Endothelial cell of umbilical vein (primary cell): ENCODE measurements at regions not wholly inside any gene's neighbourhood (a gene's known extent, or its start where the extent isn't known, plus 50 kb on each side); places are given as distances from the start of the nearest gene placed in this dataset.

Source experiments
- CTCF ChIP-seq, 2 donors: IDR thresholded peaks; 1 replicate in 1 of 2; 2 replicates in 1 of 2; pipeline ENCODE4 v1.5.1; 2011; ENCODE audit warnings: low read length in 2 of 2, mild to moderate bottlenecking in 2 of 2, moderate library complexity in 2 of 2, control low read depth in 1 of 2, inconsistent platforms in 1 of 2, low read depth in 1 of 2; ENCODE audit not compliant: insufficient read depth in 1 of 2; ENCODE audit errors: extremely low read depth in 1 of 2
- EZH2 ChIP-seq: IDR thresholded peaks from 2 replicates; pipeline ENCODE4 v1.6.1; 2012; ENCODE audit warnings: borderline replicate concordance, low read depth, mild to moderate bottlenecking, moderate library complexity, low read length, inconsistent platforms; ENCODE audit not compliant: severe bottlenecking
- FOS ChIP-seq: IDR thresholded peaks from 2 replicates; pipeline ENCODE4 v1.6.1; 2011; ENCODE audit warnings: mild to moderate bottlenecking, low read length, moderate library complexity, borderline replicate concordance; ENCODE audit not compliant: insufficient read depth
- GATA2 ChIP-seq: IDR thresholded peaks from 2 replicates; pipeline ENCODE4 v1.7.0; 2011; ENCODE audit warnings: low read depth, mild to moderate bottlenecking, moderate library complexity, mixed read lengths, low read length; ENCODE audit not compliant: insufficient read length, insufficient read depth
- JUN ChIP-seq: IDR thresholded peaks from 2 replicates; pipeline ENCODE4 v1.6.1; 2011; ENCODE audit warnings: borderline replicate concordance, low read depth; ENCODE audit not compliant: insufficient read length, insufficient read depth
- MAX ChIP-seq: IDR thresholded peaks from 2 replicates; pipeline ENCODE4 v1.6.1; 2011; ENCODE audit not compliant: insufficient read depth, insufficient read length
- POLR2A ChIP-seq: IDR thresholded peaks from 2 replicates; pipeline ENCODE4 v1.6.1; 2012; ENCODE audit warnings: low read depth, mild to moderate bottlenecking, control low read depth, low read length
- POLR2AphosphoS5 ChIP-seq: IDR thresholded peaks from 2 replicates; pipeline ENCODE4 v1.6.1; 2012; ENCODE audit warnings: low read depth, mild to moderate bottlenecking, control low read depth, low read length, moderate library complexity; ENCODE audit not compliant: insufficient read depth

DNA sequence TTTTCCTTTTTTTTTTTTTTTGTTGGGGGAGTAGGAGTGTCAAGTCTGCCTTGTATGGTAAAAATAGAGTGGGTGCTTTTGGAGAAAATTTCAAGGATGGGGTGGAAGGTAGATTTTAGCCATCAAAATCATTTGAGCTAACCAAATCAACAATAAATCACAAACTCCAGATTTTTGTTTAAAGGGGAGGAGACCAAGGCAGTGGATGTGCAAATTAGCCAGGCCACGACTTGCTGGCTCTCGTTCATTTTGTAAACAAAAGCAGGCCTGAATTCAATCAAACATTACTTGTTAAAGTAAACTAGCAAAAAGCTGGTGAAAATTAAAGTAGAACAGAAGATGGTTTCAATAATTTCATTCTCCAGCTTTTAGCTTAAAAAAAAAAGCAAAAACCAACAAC, 387.2 kb downstream of the BMP4 start:
- no peak for TF ChIP-seq POLR2A
- TF ChIP-seq CTCF (IDR thresholded peaks at IDR 0.05; ENCODE audit: extremely low read depth in 1 of 2, insufficient read depth in 1 of 2, low read depth in 1 of 2, low read length in 2 of 2), result no peak
- TF ChIP-seq POLR2AphosphoS5, result no peak
- TF ChIP-seq JUN, result no peak
- no peak for TF ChIP-seq MAX
- no peak for TF ChIP-seq FOS
- no peak for TF ChIP-seq EZH2
- no peak for TF ChIP-seq GATA2
